CD4-positive, alpha-beta T cell treated with Interleukin-6 for 4 hours (primary cell): ENCODE measurements at regions not wholly inside any gene's neighbourhood (a gene's known extent, or its start where the extent isn't known, plus 50 kb on each side); places are given as distances from the start of the nearest gene placed in this dataset.
"Not testable (repeated sequence)": the region's sequence is repeated elsewhere in the genome, so short reads cannot be mapped to it uniquely, and the experiment has no call there.

Source experiments
- DNase-seq: peaks from one replicate; pipeline ENCODE4 v3.0.0-alpha.2; 2020; ENCODE audit warnings: mixed read lengths

DNA sequence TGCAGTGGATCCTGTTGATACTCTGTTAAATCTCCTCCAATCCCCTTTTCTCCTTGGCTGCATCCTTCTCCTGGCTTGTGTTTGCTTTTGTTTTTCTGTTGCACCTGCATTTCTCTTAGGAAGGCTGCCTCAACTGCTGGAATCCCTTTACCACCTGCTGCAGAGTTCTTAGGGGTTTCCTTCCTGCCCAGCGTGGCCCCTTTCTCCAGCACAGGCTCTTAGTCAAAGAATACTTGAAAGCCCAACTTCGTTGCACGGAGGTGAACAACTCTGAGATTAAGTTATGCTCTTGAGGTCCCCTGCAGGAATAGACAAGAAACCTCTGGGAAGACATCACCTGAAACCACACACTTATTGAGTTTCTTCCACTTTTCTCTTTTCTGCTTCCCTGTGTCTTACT, 121.6 kb upstream of the GRM7 start:
- DNase-seq = no peak

DNA sequence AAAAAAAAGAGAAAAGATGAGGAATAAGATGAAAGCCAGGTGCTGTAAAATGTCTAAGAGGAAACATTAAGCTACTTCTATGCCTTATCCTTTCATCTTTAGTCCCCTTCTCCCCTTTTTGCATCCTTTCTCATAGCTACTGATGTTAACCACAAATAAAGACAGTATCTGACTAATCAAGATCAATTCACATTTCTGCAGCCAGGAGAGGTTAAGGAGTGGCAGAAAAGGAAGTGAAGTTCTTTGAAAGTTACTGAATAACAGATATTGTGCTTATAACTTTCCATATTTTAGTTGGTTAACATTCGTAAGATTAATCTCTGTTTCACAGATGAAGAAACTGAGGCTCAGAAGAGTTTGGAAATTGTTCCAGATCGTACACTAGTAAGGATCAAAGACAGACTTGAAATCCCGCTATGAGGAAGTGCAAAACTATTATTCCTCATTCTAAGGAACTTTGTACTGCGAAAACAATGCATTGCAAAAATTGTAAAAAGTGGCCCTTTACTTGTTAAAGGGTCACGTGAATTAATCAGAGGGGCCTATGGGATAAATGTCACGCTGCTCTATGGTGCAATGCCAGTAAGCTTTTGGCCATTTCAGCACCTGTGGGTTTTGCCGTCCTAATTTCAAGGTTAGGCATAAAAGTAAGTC, 117.7 kb upstream of the GRM7 start:
- no peak for DNase-seq

GRCh38 chr3:6746443-6746842, 114.5 kb upstream of the GRM7 start:
- DNase-seq = no peak

DNA sequence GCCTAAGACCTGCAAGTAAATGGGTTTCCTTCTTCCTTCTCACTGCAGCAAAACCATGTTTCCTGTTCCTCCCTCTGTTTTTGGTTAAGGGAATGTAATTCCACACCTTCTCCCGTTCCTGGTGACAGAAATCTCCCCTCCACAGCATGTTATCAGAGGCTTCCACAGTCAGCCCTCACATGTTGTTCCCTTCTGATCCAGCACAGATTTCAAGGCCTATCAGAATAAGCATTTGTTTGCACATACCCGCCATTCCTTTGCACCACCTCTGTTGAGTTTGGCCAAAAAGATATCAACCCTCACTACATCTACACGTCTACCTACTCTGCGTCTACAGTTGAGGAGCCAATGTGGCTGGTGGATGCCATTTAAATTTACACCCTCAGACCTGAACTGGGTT, 113.9 kb upstream of the GRM7 start:
- DNase-seq = no peak

- DNase-seq = no peak
Observed at GRCh38 chr3:6750782-6751181, 110.1 kb upstream of the GRM7 start.

DNA sequence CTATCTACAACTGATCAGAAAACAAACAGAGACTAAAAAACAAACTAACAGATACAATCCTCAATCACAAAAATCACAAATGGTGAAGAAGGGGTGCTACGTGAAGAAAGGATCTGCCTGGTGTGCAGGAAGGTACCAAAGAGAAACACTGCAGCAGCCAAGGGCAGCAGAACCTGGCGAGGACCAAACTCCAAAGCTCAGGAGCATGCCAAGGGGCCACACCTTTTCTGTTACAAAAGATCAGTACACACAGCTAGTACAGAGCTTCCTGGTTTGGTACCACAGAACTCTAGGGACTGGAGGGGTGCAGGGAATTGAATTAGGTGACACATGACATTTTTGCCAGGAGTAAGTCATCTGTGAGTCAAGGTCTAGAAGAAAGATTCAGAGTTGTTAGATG, 107.4 kb upstream of the GRM7 start:
- no peak for DNase-seq

DNA sequence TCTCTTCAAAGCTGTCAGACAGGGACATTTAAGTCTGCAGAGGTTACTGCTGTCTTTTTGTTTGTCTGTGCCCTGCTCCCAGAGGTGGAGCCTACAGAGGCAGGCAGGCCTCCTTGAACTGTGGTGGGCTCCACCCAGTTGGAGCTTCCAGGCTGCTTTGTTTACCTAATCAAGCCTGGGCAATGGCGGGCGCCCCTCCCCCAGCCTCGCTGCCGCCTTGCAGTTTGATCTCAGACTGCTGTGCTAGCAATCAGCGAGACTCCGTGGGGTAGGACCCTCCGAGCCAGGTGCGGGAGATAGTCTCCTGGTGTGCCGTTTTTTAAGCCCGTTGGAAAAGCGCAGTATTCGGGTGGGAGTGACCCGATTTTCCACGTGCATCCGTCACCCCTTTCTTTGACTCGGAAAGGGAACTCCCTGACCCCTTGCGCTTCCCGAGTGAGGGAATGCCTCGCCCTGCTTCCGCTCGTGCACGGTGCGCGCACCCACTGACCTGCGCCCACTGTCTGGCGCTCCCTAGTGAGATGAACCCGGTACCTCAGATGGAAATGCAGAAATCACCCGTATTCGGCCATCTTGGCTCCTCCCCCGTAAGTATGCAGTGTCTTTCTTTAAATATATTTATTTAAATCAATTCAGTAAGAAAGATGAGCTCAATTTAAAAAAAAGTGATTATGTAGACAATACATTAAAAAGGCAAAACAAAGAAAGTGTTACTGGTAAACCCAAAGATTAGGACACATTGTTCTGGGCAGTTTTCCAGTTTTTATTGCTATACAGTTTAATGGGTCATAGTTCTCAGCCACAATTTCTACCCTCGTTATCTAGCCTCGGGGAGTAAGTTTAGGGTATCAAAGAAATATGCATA, 91.2 kb upstream of the GRM7 start:
- DNase-seq = not testable (repeated sequence)

DNA sequence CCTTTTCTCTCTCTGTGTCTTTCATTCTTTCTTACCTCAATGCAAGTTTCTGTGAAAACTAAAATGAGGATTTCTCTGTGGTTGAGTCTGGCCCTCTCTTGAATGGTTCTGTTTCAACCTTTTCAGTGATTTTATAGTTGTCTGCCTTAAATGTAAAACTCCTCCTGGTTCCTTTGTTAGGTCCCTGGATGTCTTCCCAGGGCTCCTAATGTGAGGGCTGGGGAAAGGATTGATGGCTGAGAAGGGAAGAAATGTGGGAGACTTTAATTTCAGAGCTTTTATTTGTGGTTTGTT, 90.6 kb upstream of the GRM7 start:
- DNase-seq = no peak

- DNase-seq = no peak
Observed at GRCh38 chr3:6771171-6771570, 89.7 kb upstream of the GRM7 start.

DNA sequence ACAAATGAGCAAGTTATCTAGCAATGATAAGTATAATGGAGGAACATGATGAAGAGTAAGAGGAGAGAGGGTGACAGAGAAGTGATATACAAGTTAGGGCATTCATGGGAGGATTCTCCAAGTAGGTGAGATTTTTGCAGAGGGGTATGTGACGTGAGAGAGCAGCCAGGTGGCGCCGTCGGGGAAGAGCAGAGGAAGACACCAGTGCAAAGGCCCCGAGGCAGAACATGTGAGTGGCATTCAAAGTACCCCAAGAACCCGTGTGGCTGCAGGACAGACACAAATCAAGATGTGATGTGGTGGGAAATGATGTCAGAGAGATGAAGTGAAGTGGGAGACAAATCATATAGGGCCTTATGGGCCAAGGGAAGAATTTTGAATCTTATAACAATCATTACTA, 81.8 kb upstream of the GRM7 start:
- DNase-seq = no peak

GRCh38 chr3:6781092-6781491, 79.8 kb upstream of the GRM7 start:
- DNase-seq = no peak

- no peak for DNase-seq
Observed at GRCh38 chr3:6785726-6786125, 75.2 kb upstream of the GRM7 start.

DNA sequence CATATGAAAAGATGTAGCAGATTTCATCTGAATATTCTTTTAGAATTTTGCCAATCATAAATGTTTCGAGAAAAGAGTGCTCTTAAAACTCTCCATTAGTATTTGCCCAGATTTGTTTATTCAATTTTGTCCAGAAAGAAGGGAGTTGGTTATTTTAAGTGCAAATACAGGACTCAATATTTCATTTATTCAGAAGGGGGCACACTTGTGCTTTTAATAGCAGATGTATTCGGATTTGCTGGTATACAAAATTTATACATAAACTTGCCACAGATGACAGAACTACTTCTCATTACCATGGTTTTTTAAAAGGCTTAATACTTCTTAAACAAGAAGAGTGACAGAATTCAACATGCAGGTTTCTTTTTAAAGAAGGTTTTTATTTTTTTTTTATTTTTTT, 69.8 kb upstream of the GRM7 start:
- no peak for DNase-seq

DNA sequence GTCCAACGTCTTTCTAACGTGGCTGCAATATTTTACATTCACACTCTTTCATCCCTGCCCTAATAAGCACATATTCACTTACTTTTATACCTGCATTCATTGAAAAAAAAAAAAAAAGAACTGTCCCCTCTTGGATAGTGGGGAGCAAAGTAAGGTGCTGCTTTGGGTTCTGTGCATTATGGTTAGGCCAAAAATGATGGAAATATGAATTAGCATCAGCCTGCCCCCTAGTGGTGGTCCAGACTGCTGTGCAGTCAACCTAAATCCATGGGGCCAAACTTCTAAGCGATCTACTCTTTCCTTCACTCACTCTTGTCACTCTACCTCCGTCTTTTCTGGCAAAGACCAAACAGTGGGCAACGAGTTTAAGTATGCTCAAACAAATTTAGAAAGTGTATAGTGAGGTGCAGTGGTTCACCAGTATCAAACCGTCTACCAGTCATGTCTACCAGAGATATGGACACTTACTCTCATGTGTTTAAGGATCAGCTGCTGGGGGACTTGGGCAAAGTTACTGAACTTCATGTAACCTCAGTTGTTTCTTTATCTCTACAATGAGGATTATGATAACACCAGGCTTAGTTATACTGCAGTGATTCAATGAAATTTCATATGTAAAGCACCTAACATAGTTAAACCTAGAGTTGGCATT, 61.5 kb upstream of the GRM7 start:
- DNase-seq = peak; percentile 8

GRCh38 chr3:6803619-6804018, 57.3 kb upstream of the GRM7 start:
- no peak for DNase-seq

GRCh38 chr3:6805236-6805635, 55.7 kb upstream of the GRM7 start:
- no peak for DNase-seq

GRCh38 chr3:6806991-6807390, 53.9 kb upstream of the GRM7 start:
- DNase-seq = no peak

DNA sequence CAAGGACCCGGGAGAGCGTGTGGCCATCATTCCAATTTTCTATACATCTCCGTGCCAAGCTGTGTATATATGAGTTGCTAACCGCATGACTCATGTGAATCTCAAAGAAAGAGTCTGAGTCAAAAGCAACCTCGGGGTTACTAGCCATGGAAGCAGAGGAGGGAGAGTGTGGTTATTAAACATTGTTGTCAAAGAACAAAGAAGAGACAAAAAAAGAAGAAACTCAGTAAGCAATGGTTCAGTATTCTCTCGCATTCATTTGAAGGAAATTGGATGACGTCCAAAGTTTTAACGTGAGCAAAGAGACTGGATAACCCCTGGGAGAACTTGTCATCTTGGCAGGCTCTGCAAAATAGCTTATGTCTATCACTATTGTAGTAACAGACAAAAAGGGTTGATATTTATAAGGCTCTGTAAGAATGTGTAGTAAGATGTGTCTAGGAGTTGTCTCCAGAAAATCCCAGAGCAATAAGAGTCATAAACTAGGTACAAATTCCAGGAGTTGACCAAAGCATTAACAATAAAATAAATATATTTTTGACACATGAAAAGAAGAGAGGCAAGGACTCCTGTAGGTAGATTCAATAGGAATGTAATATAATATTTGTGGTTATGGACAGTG, 52.8 kb upstream of the GRM7 start:
- DNase-seq = no peak

- no peak for DNase-seq
Observed at GRCh38 chr3:6809349-6809748, 51.6 kb upstream of the GRM7 start.
